HEK293 (cell line): ENCODE measurements at regions not wholly inside any gene's neighbourhood (a gene's known extent, or its start where the extent isn't known, plus 50 kb on each side); places are given as distances from the start of the nearest gene placed in this dataset.

Source experiments
- CTCF ChIA-PET: fragments of 350-600 bp; formaldehyde crosslinking; extraction: SDS; loops from one replicate; lab custom pipeline; 2021; ENCODE audit warnings: antibody characterized with exemption; lab: Yijun Ruan, JAX
- POLR2A ChIA-PET: fragments of 300-600 bp; formaldehyde crosslinking; extraction: SDS; loops from one replicate; lab custom pipeline; 2020; ENCODE audit warnings: antibody characterized with exemption, inconsistent platforms; lab: Yijun Ruan, JAX
- H3K27ac ChIP-seq: fragments of 200-500 bp; sonication (Bioruptor generic); 2 replicates; pipeline ENCODE4 v1.5.1; 2014; ENCODE audit warnings: low read depth, low read length, control low read depth, inconsistent platforms; ENCODE audit errors: extremely low read depth
- H3K36me3 ChIP-seq, 2 experiments: fragments of 200-500 bp in 1 of 2; sonication (Bioruptor generic) in 1 of 2; 1 replicate in 1 of 2; 2 replicates in 1 of 2; pipeline ENCODE4 v1.5.1; 2014 to 2017; ENCODE audit warnings: inconsistent platforms in 2 of 2, low read length in 2 of 2; ENCODE audit not compliant: control insufficient read depth in 2 of 2, insufficient read depth in 1 of 2
- H3K4me1 ChIP-seq: fragments of 200-500 bp; sonication (Bioruptor generic); 2 replicates; pipeline ENCODE4 v1.5.1; 2014; ENCODE audit warnings: mild to moderate bottlenecking, low read length, inconsistent platforms; ENCODE audit not compliant: control insufficient read depth, insufficient read depth
- H3K4me3 ChIP-seq: 2 replicates; pipeline ENCODE4 v1.5.1; 2011; ENCODE audit warnings: low read depth, mild to moderate bottlenecking, control low read depth, low read length, moderate library complexity
- H3K9me3 ChIP-seq: fragments of 200-500 bp; sonication (Bioruptor generic); 2 replicates; pipeline ENCODE4 v1.5.1; 2014; ENCODE audit warnings: low read depth, low read length, inconsistent platforms; ENCODE audit not compliant: control insufficient read depth, insufficient read depth
- GLI2 ChIP-seq: fragments of 450-650 bp; formaldehyde crosslinking; IDR thresholded peaks from 2 replicates; pipeline ENCODE4; 2017; ENCODE audit warnings: missing biosample characterization, missing genetic modification characterization, low read depth, borderline replicate concordance
- GLIS1 ChIP-seq: fragments of 450-650 bp; formaldehyde crosslinking; IDR thresholded peaks from 2 replicates; pipeline ENCODE4 v1.5.1; 2016; ENCODE audit warnings: missing biosample characterization, missing genetic modification characterization
- PRDM2 ChIP-seq: fragments of 450-650 bp; formaldehyde crosslinking; IDR thresholded peaks from 2 replicates; pipeline ENCODE4 v1.5.1; 2016; ENCODE audit warnings: missing biosample characterization, missing genetic modification characterization, borderline replicate concordance
- SETDB1 ChIP-seq: IDR thresholded peaks from one replicate; pipeline ENCODE4 v1.6.1; 2017; ENCODE audit warnings: mild to moderate bottlenecking, low read length, moderate library complexity, mixed read lengths; ENCODE audit not compliant: insufficient read length
- SP7 ChIP-seq: fragments of 450-650 bp; formaldehyde crosslinking; IDR thresholded peaks from 2 replicates; pipeline ENCODE4 v1.5.1; 2016; ENCODE audit warnings: missing biosample characterization, missing genetic modification characterization
- TCF7L2 ChIP-seq: IDR thresholded peaks from 2 replicates; pipeline ENCODE4 v1.6.1; 2011; ENCODE audit warnings: low read depth, mild to moderate bottlenecking, inconsistent platforms, low read length, moderate library complexity, borderline replicate concordance
- ZBTB1 ChIP-seq: fragments of 450-650 bp; formaldehyde crosslinking; IDR thresholded peaks from 2 replicates; pipeline ENCODE4 v1.5.1; 2016; ENCODE audit warnings: missing biosample characterization, missing genetic modification characterization
- ZFP41 ChIP-seq: fragments of 450-650 bp; formaldehyde crosslinking; IDR thresholded peaks from 2 replicates; pipeline ENCODE4 v1.5.1; 2016; ENCODE audit warnings: missing biosample characterization, missing genetic modification characterization, borderline replicate concordance
- ZNF138 ChIP-seq: fragments of 450-650 bp; formaldehyde crosslinking; IDR thresholded peaks from 2 replicates; pipeline ENCODE4 v1.5.1; 2016; ENCODE audit warnings: missing biosample characterization, missing genetic modification characterization, borderline replicate concordance
- ZNF16 ChIP-seq: fragments of 450-650 bp; formaldehyde crosslinking; IDR thresholded peaks from 2 replicates; pipeline ENCODE4 v1.5.1; 2016; ENCODE audit warnings: low read depth, missing biosample characterization, missing genetic modification characterization
- ZNF202 ChIP-seq: fragments of 450-650 bp; formaldehyde crosslinking; IDR thresholded peaks from 2 replicates; pipeline ENCODE4 v1.5.1; 2016; ENCODE audit warnings: missing biosample characterization, missing genetic modification characterization, borderline replicate concordance
- ZNF311 ChIP-seq: fragments of 450-650 bp; formaldehyde crosslinking; IDR thresholded peaks from 2 replicates; pipeline ENCODE4 v1.5.1; 2017; ENCODE audit warnings: missing biosample characterization, missing genetic modification characterization, borderline replicate concordance
- ZNF350 ChIP-seq: fragments of 450-650 bp; formaldehyde crosslinking; IDR thresholded peaks from 2 replicates; pipeline ENCODE4 v1.5.0; 2017; ENCODE audit warnings: missing biosample characterization, mild to moderate bottlenecking, missing genetic modification characterization
- ZNF394 ChIP-seq: fragments of 450-650 bp; formaldehyde crosslinking; IDR thresholded peaks from 2 replicates; pipeline ENCODE4 v1.5.1; 2016; ENCODE audit warnings: missing biosample characterization, missing genetic modification characterization, mild to moderate bottlenecking, moderate library complexity, borderline replicate concordance
- ZNF416 ChIP-seq: fragments of 450-650 bp; formaldehyde crosslinking; IDR thresholded peaks from 2 replicates; pipeline ENCODE4 v1.5.1; 2016; ENCODE audit warnings: missing biosample characterization, missing genetic modification characterization
- ZNF426 ChIP-seq: fragments of 450-650 bp; formaldehyde crosslinking; IDR thresholded peaks from 2 replicates; pipeline ENCODE4 v1.5.1; 2017; ENCODE audit warnings: missing biosample characterization, missing genetic modification characterization, mild to moderate bottlenecking, inconsistent platforms, moderate library complexity
- ZNF555 ChIP-seq: fragments of 450-650 bp; formaldehyde crosslinking; conservative IDR thresholded peaks from 2 replicates; pipeline ENCODE4 v1.5.1; 2017; ENCODE audit warnings: missing biosample characterization, mild to moderate bottlenecking, missing genetic modification characterization, inconsistent platforms
- ZNF571 ChIP-seq: fragments of 450-650 bp; formaldehyde crosslinking; IDR thresholded peaks from 2 replicates; pipeline ENCODE4 v1.5.0; 2017; ENCODE audit warnings: missing biosample characterization, missing genetic modification characterization
- ZNF624 ChIP-seq: fragments of 450-650 bp; formaldehyde crosslinking; IDR thresholded peaks from 2 replicates; pipeline ENCODE4 v1.5.1; 2017; ENCODE audit warnings: missing biosample characterization, missing genetic modification characterization
- ZNF629 ChIP-seq: fragments of 450-650 bp; formaldehyde crosslinking; IDR thresholded peaks from 2 replicates; pipeline ENCODE4 v1.5.1; 2017; ENCODE audit warnings: missing biosample characterization, missing genetic modification characterization
- ZNF658 ChIP-seq: fragments of 450-650 bp; formaldehyde crosslinking; IDR thresholded peaks from 2 replicates; pipeline ENCODE4; 2016; ENCODE audit warnings: missing biosample characterization, missing genetic modification characterization
- ZNF664 ChIP-seq: fragments of 450-650 bp; formaldehyde crosslinking; IDR thresholded peaks from 2 replicates; pipeline ENCODE4 v1.5.1; 2016; ENCODE audit warnings: missing biosample characterization, missing genetic modification characterization
- ZNF830 ChIP-seq: fragments of 450-650 bp; IDR thresholded peaks from 2 replicates; pipeline ENCODE4 v1.5.0; 2018; ENCODE audit warnings: missing biosample characterization, missing genetic modification characterization, low read depth, mild to moderate bottlenecking, moderate library complexity
- TF ChIP-seq, protein P1 (sequence below): fragments of 450-650 bp; formaldehyde crosslinking; IDR thresholded peaks from 2 replicates; pipeline ENCODE4 v1.5.1; 2016; ENCODE audit warnings: missing biosample characterization, missing genetic modification characterization, borderline replicate concordance
- TF ChIP-seq, protein P2 (sequence below): fragments of 450-650 bp; formaldehyde crosslinking; conservative IDR thresholded peaks from 2 replicates; pipeline ENCODE4 v1.5.1; 2016; ENCODE audit warnings: low read depth, missing biosample characterization, missing genetic modification characterization

GRCh38 chr2:5894355-5894754, 202.2 kb downstream of the SOX11 start:
- POLR2A ChIA-PET: no interaction called here
- no peak for TF ChIP-seq ZNF664
- TF ChIP-seq TCF7L2: no peak
- no peak for TF ChIP-seq ZNF350 (tag by site-specific recombination)
- TF ChIP-seq GLI2 (tag by site-specific recombination): no peak
- TF ChIP-seq, protein P1, sequence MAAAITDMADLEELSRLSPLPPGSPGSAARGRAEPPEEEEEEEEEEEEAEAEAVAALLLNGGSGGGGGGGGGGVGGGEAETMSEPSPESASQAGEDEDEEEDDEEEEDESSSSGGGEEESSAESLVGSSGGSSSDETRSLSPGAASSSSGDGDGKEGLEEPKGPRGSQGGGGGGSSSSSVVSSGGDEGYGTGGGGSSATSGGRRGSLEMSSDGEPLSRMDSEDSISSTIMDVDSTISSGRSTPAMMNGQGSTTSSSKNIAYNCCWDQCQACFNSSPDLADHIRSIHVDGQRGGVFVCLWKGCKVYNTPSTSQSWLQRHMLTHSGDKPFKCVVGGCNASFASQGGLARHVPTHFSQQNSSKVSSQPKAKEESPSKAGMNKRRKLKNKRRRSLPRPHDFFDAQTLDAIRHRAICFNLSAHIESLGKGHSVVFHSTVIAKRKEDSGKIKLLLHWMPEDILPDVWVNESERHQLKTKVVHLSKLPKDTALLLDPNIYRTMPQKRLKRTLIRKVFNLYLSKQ: no peak
- TF ChIP-seq ZNF830 (tag by site-specific recombination): no peak
- TF ChIP-seq ZNF629 (tag by site-specific recombination): no peak
- TF ChIP-seq ZNF416 (tag by site-specific recombination): no peak
- no peak for TF ChIP-seq ZNF624 (tag by site-specific recombination)
- no peak for TF ChIP-seq ZNF394 (tag by site-specific recombination)
- TF ChIP-seq ZNF311: no peak
- no peak for TF ChIP-seq ZBTB1 (tag by site-specific recombination)
- no peak for TF ChIP-seq ZNF202 (tag by site-specific recombination)
- TF ChIP-seq, protein P2, sequence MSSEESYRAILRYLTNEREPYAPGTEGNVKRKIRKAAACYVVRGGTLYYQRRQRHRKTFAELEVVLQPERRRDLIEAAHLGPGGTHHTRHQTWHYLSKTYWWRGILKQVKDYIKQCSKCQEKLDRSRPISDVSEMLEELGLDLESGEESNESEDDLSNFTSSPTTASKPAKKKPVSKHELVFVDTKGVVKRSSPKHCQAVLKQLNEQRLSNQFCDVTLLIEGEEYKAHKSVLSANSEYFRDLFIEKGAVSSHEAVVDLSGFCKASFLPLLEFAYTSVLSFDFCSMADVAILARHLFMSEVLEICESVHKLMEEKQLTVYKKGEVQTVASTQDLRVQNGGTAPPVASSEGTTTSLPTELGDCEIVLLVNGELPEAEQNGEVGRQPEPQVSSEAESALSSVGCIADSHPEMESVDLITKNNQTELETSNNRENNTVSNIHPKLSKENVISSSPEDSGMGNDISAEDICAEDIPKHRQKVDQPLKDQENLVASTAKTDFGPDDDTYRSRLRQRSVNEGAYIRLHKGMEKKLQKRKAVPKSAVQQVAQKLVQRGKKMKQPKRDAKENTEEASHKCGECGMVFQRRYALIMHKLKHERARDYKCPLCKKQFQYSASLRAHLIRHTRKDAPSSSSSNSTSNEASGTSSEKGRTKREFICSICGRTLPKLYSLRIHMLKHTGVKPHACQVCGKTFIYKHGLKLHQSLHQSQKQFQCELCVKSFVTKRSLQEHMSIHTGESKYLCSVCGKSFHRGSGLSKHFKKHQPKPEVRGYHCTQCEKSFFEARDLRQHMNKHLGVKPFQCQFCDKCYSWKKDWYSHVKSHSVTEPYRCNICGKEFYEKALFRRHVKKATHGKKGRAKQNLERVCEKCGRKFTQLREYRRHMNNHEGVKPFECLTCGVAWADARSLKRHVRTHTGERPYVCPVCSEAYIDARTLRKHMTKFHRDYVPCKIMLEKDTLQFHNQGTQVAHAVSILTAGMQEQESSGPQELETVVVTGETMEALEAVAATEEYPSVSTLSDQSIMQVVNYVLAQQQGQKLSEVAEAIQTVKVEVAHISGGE (tag by site-specific recombination): no peak
- no peak for TF ChIP-seq ZNF16 (tag by site-specific recombination)
- TF ChIP-seq ZNF555 (tag by site-specific recombination): no peak
- TF ChIP-seq SP7 (tag by site-specific recombination): no peak
- TF ChIP-seq ZFP41 (tag by site-specific recombination): no peak
- TF ChIP-seq SETDB1: no peak
- TF ChIP-seq ZNF658 (tag by site-specific recombination): no peak
- TF ChIP-seq, all 188 proteins: peak for 0
- H3K27ac ChIP-seq: no peak overlapping the region
- no peaks in the 10 kb centered on the region for H3K36me3 ChIP-seq
- no peaks in the 10 kb centered on the region for H3K9me3 ChIP-seq
- no peak overlapping the region for H3K4me3 ChIP-seq
- CTCF ChIA-PET: no interaction called here
- H3K4me1 ChIP-seq: no peaks in the 10 kb centered on the region

- Histone ChIP-seq H3K36me3 (no peaks in the 10 kb centered on the region), H3K4me3 (no peak overlapping the region), H3K4me1 (no peaks in the 10 kb centered on the region), H3K27ac (no peak overlapping the region), H3K9me3 (no peaks in the 10 kb centered on the region)
- POLR2A ChIA-PET: no interaction called here
- CTCF ChIA-PET: no interaction called here
- no peak for TF ChIP-seq ZNF426 (tag by site-specific recombination)
- TF ChIP-seq ZNF571 (tag by site-specific recombination): no peak
- no peak for TF ChIP-seq PRDM2 (tag by site-specific recombination)
- no peak for TF ChIP-seq ZNF138 (tag by site-specific recombination)
- TF ChIP-seq GLIS1 (tag by site-specific recombination): no peak
Measured at GRCh38 chr2:5895284-5895683, 203.1 kb downstream of the SOX11 start.
